Activated T-cell treated with anti-CD3 and anti-CD28 coated beads for 48 hours (primary cell): ENCODE measurements at regions not wholly inside any gene's neighbourhood (a gene's known extent, or its start where the extent isn't known, plus 50 kb on each side); places are given as distances from the start of the nearest gene placed in this dataset.

ENCODE experiments used
- DNase-seq: peaks from one replicate; pipeline ENCODE4 v3.0.0-alpha.2; 2020; ENCODE audit warnings: low read depth

- no peak for DNase-seq
These were observed 291.9 kb downstream of the BCOR start for GRCh38 chrX:39805825-39806224.

GRCh38 chrX:39808471-39808917, 289.3 kb downstream of the BCOR start:
- DNase-seq: no peak

- DNase-seq: no peak
These were observed 288.4 kb downstream of the BCOR start for GRCh38 chrX:39809331-39809730.

- DNase-seq: no peak
These were observed 286.9 kb downstream of the BCOR start for GRCh38 chrX:39810901-39811300.

- no peak for DNase-seq
These were observed 286.4 kb downstream of the BCOR start for GRCh38 chrX:39811376-39811775.

GRCh38 chrX:39813631-39814277, 284.0 kb downstream of the BCOR start:
- DNase-seq: no peak

- no peak for DNase-seq
These were observed 283.4 kb downstream of the BCOR start for GRCh38 chrX:39814391-39814790.

GRCh38 chrX:39815631-39816030, 282.1 kb downstream of the BCOR start:
- DNase-seq: no peak

GRCh38 chrX:39816871-39817731, 280.7 kb downstream of the BCOR start:
- DNase-seq: no peak

GRCh38 chrX:39817754-39818470, 279.8 kb downstream of the BCOR start:
- no peak for DNase-seq

- no peak for DNase-seq
These were observed 279.0 kb downstream of the BCOR start for GRCh38 chrX:39818750-39819149.

- DNase-seq: no peak
These were observed 277.6 kb downstream of the BCOR start for GRCh38 chrX:39819921-39820849.

GRCh38 chrX:39820938-39821708, 276.6 kb downstream of the BCOR start:
- DNase-seq: no peak

GRCh38 chrX:39821709-39822095, 276.1 kb downstream of the BCOR start:
- no peak for DNase-seq

GRCh38 chrX:39822133-39822748, 275.5 kb downstream of the BCOR start:
- no peak for DNase-seq

GRCh38 chrX:39823424-39823823, 274.3 kb downstream of the BCOR start:
- no peak for DNase-seq

- DNase-seq: no peak
These were observed 273.9 kb downstream of the BCOR start for GRCh38 chrX:39823854-39824253.

GRCh38 chrX:39826813-39827543, 270.8 kb downstream of the BCOR start:
- no peak for DNase-seq

GRCh38 chrX:39827951-39828350, 269.8 kb downstream of the BCOR start:
- no peak for DNase-seq

- no peak for DNase-seq
These were observed 268.8 kb downstream of the BCOR start for GRCh38 chrX:39828971-39829370.
